ENCODE measurements at regions not wholly inside any gene's neighbourhood (a gene's known extent, or its start where the extent isn't known, plus 50 kb on each side); places are given as distances from the start of the nearest gene placed in this dataset.

- H3K27ac ChIP-seq (ENCODE audit: low read length), result no peak overlapping the region
- H3K9me3 ChIP-seq (ENCODE audit: insufficient read depth, low read length), result no peaks in the 10 kb centered on the region
- no peak overlapping the region for H3K9ac ChIP-seq (ENCODE audit: low read length)
- TF ChIP-seq CTCF (IDR thresholded peaks at IDR 0.05; ENCODE audit: low read depth, low read length), result no peak
- no peak for TF ChIP-seq EZH2phosphoT487 (IDR thresholded peaks at IDR 0.05; ENCODE audit: low read depth)
- no peak overlapping the region for H2AFZ ChIP-seq (ENCODE audit: low read depth, low read length)
- H4K20me1 ChIP-seq (ENCODE audit: insufficient read depth, low read length), result no peaks in the 10 kb centered on the region
- H3K4me1 ChIP-seq (ENCODE audit: low read length), result no peaks in the 10 kb centered on the region
- no peak overlapping the region for H3K4me3 ChIP-seq (ENCODE audit: low read length)
- no peaks in the 10 kb centered on the region for H3K79me2 ChIP-seq (ENCODE audit: low read length)
- no peak overlapping the region for H3K4me2 ChIP-seq (ENCODE audit: low read length)
- H3K36me3 ChIP-seq (replicated peaks; ENCODE audit: low read depth, low read length), result no peaks in the 10 kb centered on the region
- H3K27me3 ChIP-seq (ENCODE audit: low read depth, low read length), result peaks cover 36% of the 10 kb centered on the region
Measured at GRCh38 chr3:43219616-43220015, 66.7 kb upstream of the SNRK start.

DNA sequence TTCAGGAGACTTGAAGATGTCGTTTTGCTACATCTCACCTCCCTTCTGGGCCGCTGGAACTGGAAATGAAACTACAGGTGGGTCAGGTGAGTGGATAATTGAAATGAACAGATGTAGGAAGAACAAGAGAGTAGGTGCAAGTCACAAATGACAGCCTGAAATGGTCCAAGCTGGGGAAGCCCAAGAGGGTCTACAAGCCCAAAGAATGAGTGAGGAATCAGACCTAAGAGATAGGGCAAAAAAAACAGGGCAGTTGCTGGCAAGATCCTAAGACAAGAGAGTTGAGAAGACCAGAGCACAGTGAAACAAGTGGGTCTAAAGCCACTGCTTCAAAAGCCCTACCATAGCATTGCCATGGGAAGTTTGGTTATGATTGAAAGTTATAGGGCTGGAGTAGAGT, 67.4 kb upstream of the SNRK start:
- H2AFZ ChIP-seq (ENCODE audit: low read depth, low read length), result no peak overlapping the region
- H4K20me1 ChIP-seq (ENCODE audit: insufficient read depth, low read length), result no peaks in the 10 kb centered on the region
- no peak overlapping the region for H3K4me2 ChIP-seq (ENCODE audit: low read length)
- no peaks in the 10 kb centered on the region for H3K79me2 ChIP-seq (ENCODE audit: low read length)
- no peaks in the 10 kb centered on the region for H3K36me3 ChIP-seq (replicated peaks; ENCODE audit: low read depth, low read length)
- TF ChIP-seq CTCF (IDR thresholded peaks at IDR 0.05; ENCODE audit: low read depth, low read length) (no peak), EZH2phosphoT487 (IDR thresholded peaks at IDR 0.05; ENCODE audit: low read depth) (no peak)
- peaks cover under 1% of the 10 kb centered on the region; the same call in 1 of the 2 replicates for H3K4me1 ChIP-seq (ENCODE audit: low read length)
- no peak overlapping the region for H3K9ac ChIP-seq (ENCODE audit: low read length)
- H3K27me3 ChIP-seq (ENCODE audit: low read depth, low read length), result peaks cover 41% of the 10 kb centered on the region
- no peaks in the 10 kb centered on the region for H3K9me3 ChIP-seq (ENCODE audit: insufficient read depth, low read length)
- no peak overlapping the region for H3K27ac ChIP-seq (ENCODE audit: low read length)
- no peak overlapping the region for H3K4me3 ChIP-seq (ENCODE audit: low read length)

DNA sequence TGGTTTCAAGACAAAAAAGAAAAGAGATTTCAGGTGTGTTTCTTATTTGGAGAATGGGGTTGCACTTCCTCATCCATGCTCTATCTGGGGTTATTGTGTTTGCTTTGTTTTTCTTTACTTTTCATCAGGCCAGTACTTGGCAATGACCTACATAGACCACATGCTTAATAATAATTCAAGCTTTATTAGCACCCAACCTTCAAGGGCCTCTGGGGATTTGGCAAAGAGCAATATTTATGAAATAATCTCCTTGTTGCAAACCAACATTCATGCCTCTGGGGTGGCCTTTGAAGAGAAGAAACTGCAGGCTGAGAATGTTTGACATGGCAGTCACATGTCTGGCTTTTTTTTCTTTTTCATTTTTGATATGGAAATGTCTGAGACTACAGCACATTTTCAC, 68.2 kb upstream of the SNRK start:
- H3K36me3 ChIP-seq (replicated peaks; ENCODE audit: low read depth, low read length), result no peaks in the 10 kb centered on the region
- H3K9me3 ChIP-seq (ENCODE audit: insufficient read depth, low read length), result no peaks in the 10 kb centered on the region
- TF ChIP-seq CTCF (IDR thresholded peaks at IDR 0.05; ENCODE audit: low read depth, low read length) (no peak), EZH2phosphoT487 (IDR thresholded peaks at IDR 0.05; ENCODE audit: low read depth) (no peak)
- H2AFZ ChIP-seq (ENCODE audit: low read depth, low read length), result no peak overlapping the region
- peaks cover 46% of the 10 kb centered on the region for H3K27me3 ChIP-seq (ENCODE audit: low read depth, low read length)
- peaks cover 8% of the 10 kb centered on the region for H3K4me1 ChIP-seq (ENCODE audit: low read length)
- H3K9ac ChIP-seq (ENCODE audit: low read length), result no peak overlapping the region
- H4K20me1 ChIP-seq (ENCODE audit: insufficient read depth, low read length), result no peaks in the 10 kb centered on the region
- H3K79me2 ChIP-seq (ENCODE audit: low read length), result no peaks in the 10 kb centered on the region
- no peak overlapping the region for H3K27ac ChIP-seq (ENCODE audit: low read length)
- no peak overlapping the region for H3K4me2 ChIP-seq (ENCODE audit: low read length)
- H3K4me3 ChIP-seq (ENCODE audit: low read length), result no peak overlapping the region

DNA sequence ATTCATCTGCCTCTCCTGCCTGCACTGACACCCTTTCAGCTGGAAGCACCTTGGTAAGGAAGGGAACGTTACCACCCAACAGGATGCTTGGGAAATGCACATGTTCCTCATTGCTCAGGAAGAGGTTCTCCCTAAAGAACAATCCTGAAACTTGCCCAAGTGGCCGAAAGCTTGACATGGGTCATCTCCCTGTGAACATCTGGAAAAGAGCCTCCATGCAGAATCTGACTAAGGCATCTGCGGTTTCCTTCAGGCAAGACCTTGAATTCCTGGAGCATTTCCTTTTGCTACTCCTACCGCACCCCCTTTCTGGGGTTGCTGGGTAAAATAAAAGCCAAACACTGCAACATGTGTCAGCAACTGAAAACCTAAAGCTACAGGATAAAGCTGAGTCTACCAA, 68.7 kb upstream of the SNRK start:
- Histone ChIP-seq H3K4me2 (ENCODE audit: low read length) (no peak overlapping the region), H4K20me1 (ENCODE audit: insufficient read depth, low read length) (no peaks in the 10 kb centered on the region), H3K27me3 (ENCODE audit: low read depth, low read length) (peaks cover 44% of the 10 kb centered on the region), H3K27ac (ENCODE audit: low read length) (no peak overlapping the region), H3K9me3 (ENCODE audit: insufficient read depth, low read length) (no peaks in the 10 kb centered on the region), H3K36me3 (replicated peaks; ENCODE audit: low read depth, low read length) (no peaks in the 10 kb centered on the region), H3K4me1 (ENCODE audit: low read length) (peaks cover 10% of the 10 kb centered on the region), H2AFZ (ENCODE audit: low read depth, low read length) (no peak overlapping the region), H3K4me3 (ENCODE audit: low read length) (no peak overlapping the region), H3K9ac (ENCODE audit: low read length) (no peak overlapping the region), H3K79me2 (ENCODE audit: low read length) (no peaks in the 10 kb centered on the region)
- TF ChIP-seq EZH2phosphoT487 (IDR thresholded peaks at IDR 0.05; ENCODE audit: low read depth) (no peak), CTCF (IDR thresholded peaks at IDR 0.05; ENCODE audit: low read depth, low read length) (no peak)

Data from OCI-LY3 (cell line).